ENCODE measurements at regions not wholly inside any gene's neighbourhood (a gene's known extent, or its start where the extent isn't known, plus 50 kb on each side); places are given as distances from the start of the nearest gene placed in this dataset.

- no peak for DNase-seq (ENCODE audit: low read depth)
Measured at GRCh38 chr3:159844801-159845261, 143.8 kb upstream of the IL12A start.

GRCh38 chr3:159845737-159846136 is 142.9 kb upstream of the IL12A start:
- no peak for DNase-seq (ENCODE audit: low read depth)

- DNase-seq (ENCODE audit: low read depth) = no peak
Measured at GRCh38 chr3:159846255-159846654, 142.4 kb upstream of the IL12A start.

GRCh38 chr3:159848348-159849118 is 140.1 kb upstream of the IL12A start:
- no peak for DNase-seq (ENCODE audit: low read depth)

DNA sequence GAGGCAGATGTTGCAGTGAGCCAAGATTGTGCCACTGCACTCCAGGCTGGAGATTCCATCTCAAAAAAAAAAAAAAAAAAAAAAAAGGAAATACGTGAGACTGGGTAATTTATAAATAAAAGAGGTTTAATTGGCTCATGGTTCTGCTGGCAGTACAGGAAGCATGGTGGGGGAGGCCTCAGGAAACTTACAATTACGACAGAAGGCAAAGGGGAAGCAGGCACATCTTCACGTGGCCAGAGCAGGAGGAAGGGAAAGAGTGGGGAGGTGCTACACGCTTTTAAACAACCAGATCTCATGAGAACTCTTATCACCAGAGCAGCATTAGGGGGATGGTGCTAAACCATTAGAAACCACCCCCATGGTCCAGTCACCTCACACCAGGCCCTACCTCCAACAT is 138.2 kb upstream of the IL12A start:
- no peak for DNase-seq (ENCODE audit: low read depth)

DNA sequence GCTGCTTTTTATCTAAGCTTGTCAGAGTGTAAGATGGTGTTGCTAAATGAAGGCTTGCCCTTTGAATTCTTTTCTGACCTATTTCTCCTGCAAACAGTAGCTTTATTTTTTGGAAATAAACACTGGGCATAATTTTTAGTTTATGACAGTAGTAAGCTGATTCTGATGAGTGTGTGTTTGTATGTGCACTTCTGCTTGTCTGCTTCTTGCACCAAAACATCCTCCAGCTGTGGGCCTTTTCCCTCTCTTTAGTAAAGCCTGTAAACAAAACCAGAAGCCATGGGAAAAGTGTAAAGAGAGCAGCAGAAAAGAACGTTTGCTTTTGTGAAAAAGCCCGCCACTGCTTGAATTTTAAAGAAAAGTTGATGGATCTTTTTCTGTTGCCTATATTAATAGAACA is 136.4 kb upstream of the IL12A start:
- no peak for DNase-seq (ENCODE audit: low read depth)

DNA sequence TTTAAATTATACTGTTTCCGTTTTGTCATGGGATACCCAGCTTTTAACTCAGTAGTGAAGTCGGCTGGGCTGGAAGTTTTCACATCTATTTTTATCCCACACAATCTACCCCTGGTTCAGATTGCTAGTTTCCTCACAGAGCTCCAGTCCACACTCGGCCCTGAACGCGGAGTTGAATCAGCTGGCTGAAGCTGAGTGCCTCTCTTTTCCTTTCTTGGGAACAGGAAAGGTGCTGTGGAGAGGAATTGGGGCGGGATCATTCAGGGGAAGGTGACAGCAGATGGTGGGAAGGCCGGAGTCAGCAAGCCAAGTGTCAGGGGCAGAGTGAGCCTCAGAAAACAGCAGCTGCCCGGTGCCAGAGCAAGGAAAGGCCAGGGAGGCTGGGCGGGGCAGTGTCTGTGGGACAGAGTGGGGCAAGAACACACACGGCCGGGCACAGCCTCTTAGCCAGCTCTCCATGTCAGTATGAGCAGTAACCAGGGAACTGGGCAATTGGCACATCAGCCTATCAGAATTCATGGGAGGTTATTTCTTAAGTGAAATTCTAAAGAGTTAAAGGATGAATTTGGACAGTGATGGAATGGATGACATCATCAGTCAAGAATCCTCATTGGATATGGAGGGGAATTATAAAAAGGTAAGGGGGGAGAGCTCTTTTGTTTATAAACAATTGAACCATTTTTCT is 135.7 kb upstream of the IL12A start:
- DNase-seq (ENCODE audit: low read depth) = no peak

- DNase-seq (ENCODE audit: low read depth) = no peak
Measured at GRCh38 chr3:159853506-159853864, 135.2 kb upstream of the IL12A start.

GRCh38 chr3:159854500-159855124 is 134.0 kb upstream of the IL12A start:
- no peak for DNase-seq (ENCODE audit: low read depth)

DNA sequence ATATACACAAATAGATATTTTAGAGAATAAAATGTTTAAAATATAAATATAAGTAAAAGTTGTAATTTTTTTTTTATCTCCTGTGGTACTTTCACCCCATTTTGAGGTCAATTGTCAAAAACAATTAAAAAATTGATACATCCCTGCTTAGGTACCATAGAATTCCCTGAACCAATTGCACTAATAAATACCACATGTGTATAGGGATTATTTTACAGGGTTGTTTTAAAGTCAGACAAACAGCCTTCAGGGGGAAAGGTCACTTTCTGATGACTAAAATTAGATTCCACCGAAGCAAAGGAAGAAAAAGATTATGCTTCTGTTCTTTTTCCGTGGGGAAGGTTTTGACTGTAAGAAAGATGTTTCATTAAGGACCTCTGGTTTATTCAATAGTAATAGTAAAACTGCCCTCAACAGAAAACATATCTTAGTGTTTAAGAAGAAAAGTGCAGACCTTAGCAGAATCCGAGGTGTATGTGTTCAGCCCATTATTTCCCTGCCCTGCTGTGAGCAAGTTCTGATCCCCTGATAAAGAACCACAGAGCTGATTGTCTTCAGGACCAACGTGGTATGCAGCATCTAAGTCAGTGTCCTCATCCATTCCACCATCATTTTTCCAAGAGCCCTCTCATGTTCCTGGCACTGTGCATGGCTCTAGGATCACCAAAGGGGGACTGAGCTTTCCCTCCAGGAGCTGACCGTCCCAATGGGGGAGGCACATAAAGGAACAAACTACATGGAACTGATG is 132.9 kb upstream of the IL12A start:
- no peak for DNase-seq (ENCODE audit: low read depth)

- no peak for DNase-seq (ENCODE audit: low read depth)
Measured at GRCh38 chr3:159856590-159857104, 132.0 kb upstream of the IL12A start.

DNA sequence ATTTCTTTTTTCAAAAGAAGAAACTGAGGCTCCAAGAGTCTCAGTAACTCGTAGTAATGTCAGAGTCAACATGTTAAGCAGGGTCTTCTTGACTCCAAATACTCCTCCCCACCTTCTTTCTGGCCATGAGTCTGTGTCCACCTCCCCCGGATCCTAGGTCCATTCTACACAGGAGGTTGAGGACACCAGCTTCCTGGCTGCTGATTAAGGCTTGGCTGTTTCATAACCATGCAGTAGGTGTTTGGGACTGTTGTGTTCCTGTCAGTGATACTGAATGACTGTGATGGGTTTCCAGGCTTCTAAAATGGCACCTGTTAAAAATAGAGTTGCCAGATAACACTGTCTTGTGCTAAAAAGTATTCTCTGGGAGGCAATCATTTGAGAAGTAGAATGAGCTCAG is 130.8 kb upstream of the IL12A start:
- no peak for DNase-seq (ENCODE audit: low read depth)

DNA sequence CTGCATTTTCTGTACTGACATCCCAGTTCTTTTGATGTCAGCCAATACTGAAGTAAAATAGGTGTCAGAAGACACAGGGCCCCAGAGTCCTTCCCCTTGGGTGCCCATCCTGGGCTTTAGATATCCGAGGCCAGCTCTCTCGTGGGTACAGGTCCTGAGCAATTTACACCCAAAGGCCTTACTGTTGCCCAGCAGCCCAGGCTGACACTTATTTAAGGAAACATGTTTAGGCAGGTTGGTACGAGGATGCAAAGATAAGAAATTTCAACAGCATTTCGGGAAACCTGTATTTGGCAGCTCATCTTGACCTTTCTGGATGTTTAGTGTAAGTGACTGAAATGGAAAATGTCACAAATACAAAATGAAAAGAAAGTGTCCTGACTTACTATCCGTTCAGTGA is 130.0 kb upstream of the IL12A start:
- DNase-seq (ENCODE audit: low read depth) = no peak

GRCh38 chr3:159859424-159859823 is 129.2 kb upstream of the IL12A start:
- DNase-seq (ENCODE audit: low read depth) = no peak

DNA sequence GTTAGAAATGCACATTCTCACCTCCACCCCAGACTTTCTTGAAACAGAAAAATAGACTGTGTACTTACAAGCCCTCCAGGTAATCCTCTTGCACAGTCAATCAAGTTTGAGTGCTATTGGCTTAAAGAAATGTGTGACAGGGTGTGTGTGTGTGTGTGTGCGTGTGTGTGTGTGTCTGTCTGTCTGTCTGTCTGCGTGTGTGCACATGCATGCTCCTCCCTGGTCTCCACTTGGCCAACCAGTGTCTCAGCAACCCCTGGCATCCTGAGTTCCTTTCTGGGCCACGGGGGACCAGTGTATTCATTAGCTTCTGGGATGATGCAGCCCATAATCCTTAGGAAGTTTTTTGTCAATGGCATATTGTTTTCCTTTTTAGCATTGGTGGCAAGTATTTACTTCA is 128.8 kb upstream of the IL12A start:
- no peak for DNase-seq (ENCODE audit: low read depth)

DNA sequence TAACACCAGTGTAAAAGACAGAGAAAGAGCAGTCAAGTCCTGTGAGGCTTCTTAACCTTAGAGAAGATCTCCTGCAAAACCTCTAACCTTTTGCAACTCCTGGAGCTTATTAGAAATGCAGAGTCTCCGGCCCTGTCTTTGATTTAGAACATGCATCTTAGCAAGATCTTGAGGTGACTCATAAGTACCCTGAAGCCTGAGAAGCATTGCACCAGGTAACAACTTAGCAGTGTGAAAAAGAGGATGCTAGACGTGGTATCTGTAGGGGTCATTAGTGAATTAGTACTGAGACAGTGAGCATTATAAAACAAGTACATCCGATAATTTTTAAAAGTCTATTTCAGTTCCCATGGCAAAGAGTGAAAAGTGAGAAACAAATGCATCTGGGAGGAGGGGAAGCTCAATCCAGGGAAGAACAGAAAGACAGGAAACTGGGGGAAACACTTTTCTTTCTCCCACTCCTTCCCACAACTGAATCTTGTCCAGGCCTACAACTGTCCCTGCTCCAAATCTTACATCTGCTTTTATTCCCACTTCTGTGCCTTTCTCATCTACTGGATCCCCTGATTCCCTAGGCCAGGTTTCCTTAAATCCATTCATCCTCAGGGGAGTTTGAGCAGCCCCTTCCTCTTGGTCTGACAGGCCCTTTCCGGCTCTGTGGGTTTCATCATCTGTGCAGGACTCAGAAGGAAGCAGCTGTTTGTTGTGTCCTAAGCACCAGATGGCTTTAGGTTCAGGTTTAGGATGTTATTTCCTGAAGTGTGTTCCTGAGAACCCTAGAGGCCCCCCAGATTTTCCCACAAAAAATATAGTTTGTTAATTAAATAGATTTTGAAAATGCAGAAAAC is 128.1 kb upstream of the IL12A start:
- no peak for DNase-seq (ENCODE audit: low read depth)

DNA sequence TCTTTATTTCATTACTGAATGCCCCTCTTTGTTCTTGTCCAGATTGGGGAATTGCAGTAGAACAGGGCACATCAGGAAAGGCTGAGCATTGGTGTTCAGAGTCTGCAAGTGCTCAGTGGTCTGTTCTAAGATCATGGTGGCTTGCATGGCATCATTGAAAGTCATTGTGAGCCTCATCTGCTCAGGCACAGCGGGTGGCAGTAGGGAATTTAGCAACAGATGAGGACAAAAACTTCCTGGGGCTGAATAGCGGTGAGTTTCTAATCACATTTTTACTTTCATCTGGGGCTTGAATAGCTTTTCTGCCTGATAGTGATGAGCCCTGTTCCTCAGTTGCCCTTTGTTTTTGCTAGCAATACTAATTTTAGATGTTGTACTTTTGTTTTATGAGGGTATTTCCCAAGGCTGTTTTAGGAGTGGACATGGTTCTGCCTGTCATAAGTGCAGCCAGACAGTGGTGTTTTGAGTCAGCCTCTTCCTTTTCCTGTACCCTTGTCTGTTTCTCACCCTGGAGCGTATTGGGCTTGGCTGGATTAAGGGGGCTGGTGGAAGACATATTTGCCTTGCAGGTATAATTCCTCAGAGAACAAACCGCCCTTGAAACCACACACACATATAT is 127.2 kb upstream of the IL12A start:
- no peak for DNase-seq (ENCODE audit: low read depth)

GRCh38 chr3:159865041-159865579 is 123.5 kb upstream of the IL12A start:
- DNase-seq (ENCODE audit: low read depth) = no peak

GRCh38 chr3:159866201-159866746 is 122.4 kb upstream of the IL12A start:
- no peak for DNase-seq (ENCODE audit: low read depth)

DNA sequence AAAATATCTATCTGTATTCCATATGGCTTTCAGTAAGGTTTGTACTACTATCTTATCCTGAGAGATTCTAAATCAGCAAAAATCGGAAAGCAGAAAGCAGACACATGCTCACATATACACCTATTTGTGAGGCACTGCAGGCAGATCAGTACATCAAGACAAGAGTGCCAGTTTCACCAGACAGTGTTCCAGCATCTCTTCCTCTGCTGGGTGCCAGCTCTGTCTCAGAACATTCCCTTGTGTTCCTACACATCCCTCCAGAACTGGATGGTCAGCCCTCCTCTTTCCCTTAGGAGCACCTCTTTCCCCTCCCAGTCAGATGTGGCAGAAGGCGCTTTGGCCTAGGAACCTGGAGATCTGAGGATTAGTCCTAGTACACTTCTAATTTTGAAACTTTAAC is 121.3 kb upstream of the IL12A start:
- DNase-seq (ENCODE audit: low read depth) = no peak
